ENCODE measurements at regions not wholly inside any gene's neighbourhood (a gene's known extent, or its start where the extent isn't known, plus 50 kb on each side); places are given as distances from the start of the nearest gene placed in this dataset.

GRCh38 chr14:97215263-97215969, 418.2 kb downstream of the VRK1 start:
- DNase-seq = no peak

GRCh38 chr14:97217111-97217885, 420.1 kb downstream of the VRK1 start:
- no peak for DNase-seq

- no peak for DNase-seq
Observed at GRCh38 chr14:97218274-97218673, 421.1 kb downstream of the VRK1 start.

GRCh38 chr14:97218691-97219430, 421.7 kb downstream of the VRK1 start:
- no peak for DNase-seq

GRCh38 chr14:97219431-97220017, 422.3 kb downstream of the VRK1 start:
- DNase-seq = no peak

- DNase-seq = no peak
Observed at GRCh38 chr14:97221572-97222285, 424.5 kb downstream of the VRK1 start.

- no peak for DNase-seq
Observed at GRCh38 chr14:97224016-97224415, 426.8 kb downstream of the VRK1 start.

GRCh38 chr14:97230051-97230450, 432.9 kb downstream of the VRK1 start:
- DNase-seq = no peak

GRCh38 chr14:97233319-97233985, 436.3 kb downstream of the VRK1 start:
- no peak for DNase-seq

- DNase-seq = no peak
Observed at GRCh38 chr14:97246648-97247047, 449.5 kb downstream of the VRK1 start.

GRCh38 chr14:97248973-97249372, 451.8 kb downstream of the VRK1 start:
- no peak for DNase-seq

- DNase-seq = no peak
Observed at GRCh38 chr14:97250931-97251330, 453.7 kb downstream of the VRK1 start.

- DNase-seq = no peak
Observed at GRCh38 chr14:97251491-97252155, 454.4 kb downstream of the VRK1 start.

GRCh38 chr14:97253756-97254155, 456.6 kb downstream of the VRK1 start:
- DNase-seq = no peak

GRCh38 chr14:97262336-97262735, 465.2 kb downstream of the VRK1 start:
- no peak for DNase-seq

GRCh38 chr14:97264516-97265230, 467.5 kb downstream of the VRK1 start:
- no peak for DNase-seq

GRCh38 chr14:97266653-97267052, 469.5 kb downstream of the VRK1 start:
- no peak for DNase-seq

- no peak for DNase-seq
Observed at GRCh38 chr14:97267509-97267908, 470.3 kb downstream of the VRK1 start.

- no peak for DNase-seq
Observed at GRCh38 chr14:97268097-97268496, 470.9 kb downstream of the VRK1 start.

- DNase-seq = no peak
Observed at GRCh38 chr14:97270308-97270707, 473.1 kb downstream of the VRK1 start.

- no peak for DNase-seq
Observed at GRCh38 chr14:97271451-97271960, 474.3 kb downstream of the VRK1 start.

All from NCI-H446 treated with DMSO at 0.1 percent for 48 hours (cell line).